ENCODE measurements at regions not wholly inside any gene's neighbourhood (a gene's known extent, or its start where the extent isn't known, plus 50 kb on each side); places are given as distances from the start of the nearest gene placed in this dataset.

- DNase-seq: no peak
Measured at GRCh38 chr12:126558219-126558618, 1493.0 kb downstream of the AACS start.

GRCh38 chr12:126558810-126559209 is 1493.6 kb downstream of the AACS start:
- DNase-seq: no peak

GRCh38 chr12:126567016-126567415 is 1501.8 kb downstream of the AACS start:
- no peak for DNase-seq

GRCh38 chr12:126569706-126570105 is 1504.5 kb downstream of the AACS start:
- no peak for DNase-seq

GRCh38 chr12:126570566-126570965 is 1505.3 kb downstream of the AACS start:
- DNase-seq: no peak

- DNase-seq: no peak
Measured at GRCh38 chr12:126572170-126572569, 1506.9 kb downstream of the AACS start.

GRCh38 chr12:126581655-126582054 is 1516.4 kb downstream of the AACS start:
- no peak for DNase-seq

GRCh38 chr12:126582231-126582630 is 1517.0 kb downstream of the AACS start:
- DNase-seq: peak; percentile 46

- DNase-seq: no peak
Measured at GRCh38 chr12:126588586-126589249, 1523.5 kb downstream of the AACS start.

GRCh38 chr12:126591533-126591932 is 1526.3 kb downstream of the AACS start:
- no peak for DNase-seq

- no peak for DNase-seq
Measured at GRCh38 chr12:126601184-126602170, 1536.2 kb downstream of the AACS start.

GRCh38 chr12:126602612-126603011 is 1537.4 kb downstream of the AACS start:
- no peak for DNase-seq

- no peak for DNase-seq
Measured at GRCh38 chr12:126607157-126607556, 1541.9 kb downstream of the AACS start.

GRCh38 chr12:126607867-126608266 is 1542.6 kb downstream of the AACS start:
- no peak for DNase-seq

- DNase-seq: no peak
Measured at GRCh38 chr12:126608607-126609175, 1543.5 kb downstream of the AACS start.

- no peak for DNase-seq
Measured at GRCh38 chr12:126616441-126616840, 1551.2 kb downstream of the AACS start.

GRCh38 chr12:126617312-126617711 is 1552.1 kb downstream of the AACS start:
- DNase-seq: no peak

- no peak for DNase-seq
Measured at GRCh38 chr12:126627596-126627995, 1562.4 kb downstream of the AACS start.

- no peak for DNase-seq
Measured at GRCh38 chr12:126636821-126637220, 1571.6 kb downstream of the AACS start.

GRCh38 chr12:126644236-126645020 is 1579.2 kb downstream of the AACS start:
- no peak for DNase-seq

- no peak for DNase-seq
Measured at GRCh38 chr12:126648074-126648473, 1582.8 kb downstream of the AACS start.

- no peak for DNase-seq
Measured at GRCh38 chr12:126651133-126651532, 1585.9 kb downstream of the AACS start.
